ENCODE measurements at regions not wholly inside any gene's neighbourhood (a gene's known extent, or its start where the extent isn't known, plus 50 kb on each side); places are given as distances from the start of the nearest gene placed in this dataset.

- TF ChIP-seq EP300 (IDR thresholded peaks at IDR 0.05; ENCODE audit: borderline replicate concordance in 1 of 2, low read depth in 2 of 2, low read length in 2 of 2) (no peak), GABPA (IDR thresholded peaks at IDR 0.05; ENCODE audit: borderline replicate concordance, insufficient read depth, low read length) (no peak), RNF2 (IDR thresholded peaks at IDR 0.05; ENCODE audit: borderline replicate concordance, low read depth, low read length, missing control alignments, poor library complexity, severe bottlenecking) (no peak), JUND (IDR thresholded peaks at IDR 0.05; ENCODE audit: low read length) (no peak), RBBP5 (IDR thresholded peaks at IDR 0.05; ENCODE audit: borderline replicate concordance, low read depth, low read length) (no peak), CBX5 (IDR thresholded peaks at IDR 0.05; ENCODE audit: low read depth, low read length) (no peak), E2F6 (IDR thresholded peaks at IDR 0.05) (no peak)
These were observed 108.0 kb upstream of the TSLP start (continued) for GRCh38 chr5:110963495-110963894.
